ENCODE measurements at regions not wholly inside any gene's neighbourhood (a gene's known extent, or its start where the extent isn't known, plus 50 kb on each side); places are given as distances from the start of the nearest gene placed in this dataset.

DNA sequence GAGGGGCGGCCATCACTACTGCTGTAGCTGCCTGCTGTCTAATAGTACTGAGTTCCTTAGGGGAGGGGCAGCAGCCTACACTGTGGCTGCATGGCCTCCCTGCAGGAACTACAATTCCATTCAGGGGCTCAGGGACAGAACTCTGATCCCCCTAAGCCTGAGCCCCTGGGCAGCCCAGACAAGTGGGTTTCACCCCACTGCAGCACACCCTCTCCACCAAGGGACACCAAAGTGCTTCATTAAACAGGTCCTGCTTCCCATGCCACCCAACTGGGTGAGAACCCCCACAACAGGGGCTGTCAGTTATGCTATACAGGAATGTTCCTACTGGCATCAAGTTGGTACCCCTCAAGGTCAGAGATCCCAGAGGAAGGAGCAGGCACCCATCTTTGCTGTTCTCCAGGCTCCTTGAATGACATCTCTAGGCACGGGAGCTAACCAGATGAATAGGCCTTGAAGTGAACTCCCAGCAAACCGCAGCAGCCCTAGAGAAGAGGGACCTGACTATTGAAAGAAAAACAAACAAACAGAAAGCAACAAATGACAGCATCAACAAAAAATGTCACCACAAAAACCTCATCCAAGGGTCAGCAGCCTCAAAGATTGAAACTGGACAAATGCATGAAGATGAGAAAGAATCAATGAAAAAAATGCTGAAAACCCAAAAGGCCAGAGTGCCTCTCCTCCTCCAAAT is 437.4 kb downstream of the NUF2 start:
- no peak for DNase-seq

DNA sequence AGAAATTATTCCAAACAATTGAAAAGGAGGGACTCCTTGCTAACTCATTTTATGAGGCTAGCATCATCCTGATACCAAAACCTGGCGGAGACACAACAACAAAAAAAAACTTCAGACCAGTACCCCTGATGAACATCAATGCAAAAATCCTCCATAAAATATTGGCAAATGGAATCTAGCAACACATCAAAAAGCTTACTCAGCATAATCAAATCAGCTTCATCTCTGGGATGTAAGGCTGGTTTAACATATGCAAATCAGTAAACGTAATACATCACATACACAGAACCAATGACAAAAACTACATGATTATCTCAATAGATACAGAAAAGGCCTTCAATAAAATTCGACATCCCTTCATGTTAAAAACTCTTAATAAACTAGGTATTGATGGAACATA is 440.1 kb downstream of the NUF2 start:
- DNase-seq = no peak

GRCh38 chr1:163766257-163766918 is 444.6 kb downstream of the NUF2 start:
- DNase-seq = no peak

- no peak for DNase-seq
These were observed 446.8 kb downstream of the NUF2 start for GRCh38 chr1:163768576-163768975.

DNA sequence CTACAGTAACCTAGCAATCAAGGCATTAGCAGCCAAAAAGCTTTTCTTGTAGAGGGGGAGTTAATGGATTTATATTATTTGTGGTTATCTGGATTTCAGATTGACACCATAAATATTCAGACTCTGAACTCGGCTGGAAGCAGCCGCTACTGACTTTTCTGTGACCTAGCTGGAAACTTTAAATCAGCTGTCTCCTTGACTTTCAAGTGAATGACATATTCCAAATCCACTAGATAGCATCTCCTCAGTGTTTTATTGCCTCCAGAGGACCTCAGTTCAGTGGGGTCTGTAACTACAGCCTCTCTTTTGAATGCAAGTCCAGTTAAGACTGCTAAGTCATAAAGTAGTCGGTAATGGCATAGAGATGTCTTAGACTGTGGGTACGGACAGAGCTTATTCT is 448.5 kb downstream of the NUF2 start:
- no peak for DNase-seq

DNA sequence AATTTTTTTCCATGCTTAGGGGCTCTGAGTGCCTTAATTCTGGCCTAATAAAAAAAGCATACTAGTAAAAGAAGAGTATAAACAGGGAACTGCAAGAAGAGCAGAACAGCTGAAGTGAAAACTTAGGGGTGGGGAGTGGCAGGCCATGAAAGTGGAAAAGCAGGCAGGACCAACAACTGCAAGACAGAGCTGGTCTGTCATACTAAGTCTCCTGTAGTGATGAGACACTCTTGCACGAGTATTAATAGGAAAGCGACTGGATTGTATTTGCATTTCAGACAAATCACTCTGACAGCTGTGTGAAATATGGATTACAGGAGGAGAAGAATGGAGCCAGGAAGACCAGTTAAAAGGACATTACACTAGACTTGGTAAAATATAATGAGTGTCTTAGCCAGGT is 449.9 kb downstream of the NUF2 start:
- no peak for DNase-seq

- DNase-seq = no peak
These were observed 450.5 kb downstream of the NUF2 start for GRCh38 chr1:163772246-163772645.

- DNase-seq = no peak
These were observed 451.6 kb downstream of the NUF2 start for GRCh38 chr1:163773396-163773795.

GRCh38 chr1:163774401-163774945 is 452.7 kb downstream of the NUF2 start:
- DNase-seq = no peak

DNA sequence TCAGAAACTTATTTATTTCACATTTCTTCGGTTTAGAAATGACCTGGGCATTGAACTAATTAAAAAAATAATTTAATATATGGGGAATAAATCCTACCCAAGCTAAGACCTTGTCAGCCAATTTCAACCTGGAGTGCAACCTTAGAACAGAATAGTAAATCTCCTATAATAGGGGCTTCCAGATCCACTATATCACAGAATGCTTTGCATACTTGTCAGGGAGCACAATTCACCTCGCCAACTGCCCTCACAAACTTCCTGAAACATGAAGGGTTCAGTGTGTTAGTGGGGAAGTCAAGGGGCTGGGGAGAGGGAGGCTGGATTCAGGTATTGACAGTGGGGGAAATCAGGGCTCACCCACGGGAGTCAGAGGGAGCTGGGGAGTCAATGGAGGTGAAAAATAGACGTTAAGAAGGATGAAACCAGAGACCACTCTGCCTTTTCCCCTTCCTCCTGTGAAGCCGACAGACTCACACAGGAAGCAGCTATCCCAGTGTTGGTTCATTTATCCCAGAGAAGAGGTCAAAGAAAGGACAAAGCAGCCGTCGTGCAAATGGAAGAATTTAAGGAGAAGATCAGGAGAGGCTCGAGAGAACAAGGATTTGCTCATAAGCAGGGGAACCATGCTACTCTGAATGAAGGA is 453.3 kb downstream of the NUF2 start:
- DNase-seq = no peak

GRCh38 chr1:163777205-163777604 is 455.5 kb downstream of the NUF2 start:
- DNase-seq = no peak

- DNase-seq = no peak
These were observed 459.4 kb downstream of the NUF2 start for GRCh38 chr1:163781146-163781545.

DNA sequence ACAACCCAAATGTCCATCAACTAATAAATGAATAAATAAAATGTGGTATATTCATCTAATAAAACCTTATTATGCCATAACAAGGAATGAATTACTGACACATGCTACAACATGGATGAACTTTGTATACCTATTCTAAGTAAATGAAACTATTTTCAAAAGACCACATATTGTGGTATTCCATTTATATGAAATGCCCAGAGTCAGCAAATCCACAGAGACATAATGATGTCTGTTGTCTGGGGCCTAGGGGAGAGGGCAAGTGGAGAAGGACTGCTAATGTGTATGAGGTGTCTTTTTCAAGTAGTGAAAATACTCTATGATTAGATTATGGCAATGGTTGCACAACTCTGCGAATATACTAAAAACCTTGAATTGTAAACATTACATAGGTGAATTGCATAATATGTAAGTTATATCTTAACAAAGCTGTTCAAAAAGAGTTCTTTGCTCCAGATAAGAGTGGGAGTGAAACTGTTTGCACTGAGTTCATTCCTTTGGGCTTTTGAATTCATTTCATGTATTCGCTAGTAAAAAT is 464.2 kb downstream of the NUF2 start:
- DNase-seq = no peak

DNA sequence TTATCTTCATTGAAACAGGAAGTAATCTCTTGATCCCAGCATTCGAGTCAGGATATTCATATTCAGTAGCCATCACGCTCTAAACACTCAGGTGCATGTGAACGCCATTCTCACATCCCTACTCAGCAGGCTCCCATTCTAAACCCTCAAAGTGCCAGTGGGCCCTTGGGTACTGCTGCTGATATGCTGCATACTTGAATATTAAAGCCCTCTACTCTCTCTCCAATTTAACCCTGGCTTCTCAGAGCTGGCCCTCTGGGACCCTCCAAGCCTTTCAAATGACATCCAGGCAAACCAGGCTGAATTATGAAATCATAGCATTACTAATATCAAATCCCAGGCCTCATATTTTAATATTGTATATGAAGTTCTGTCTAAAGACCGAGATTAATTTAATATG is 468.2 kb downstream of the NUF2 start:
- no peak for DNase-seq

- no peak for DNase-seq
These were observed 472.8 kb downstream of the NUF2 start for GRCh38 chr1:163794551-163794950.

DNA sequence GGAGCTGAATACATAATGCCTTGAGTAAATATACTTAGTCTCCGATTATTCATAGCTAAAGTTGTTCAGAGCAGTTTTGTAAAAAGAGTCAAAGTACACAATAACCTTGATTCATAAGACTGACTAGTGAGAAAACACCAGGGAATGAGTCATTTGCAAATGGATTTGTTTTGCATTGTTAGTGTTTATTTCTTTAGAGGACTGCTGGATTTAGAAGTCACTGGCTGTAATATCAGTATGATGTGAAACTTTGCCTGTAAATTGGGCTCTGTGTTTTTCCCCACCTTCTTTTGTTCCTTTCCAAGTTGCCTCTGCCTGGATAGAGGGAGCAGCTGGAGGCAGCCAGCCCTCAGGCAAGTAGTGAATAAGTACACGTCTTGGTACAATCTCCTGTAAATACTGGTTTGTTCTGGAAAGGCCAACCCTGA is 474.7 kb downstream of the NUF2 start:
- no peak for DNase-seq

- no peak for DNase-seq
These were observed 476.1 kb downstream of the NUF2 start for GRCh38 chr1:163797816-163798215.

GRCh38 chr1:163799190-163799805 is 477.5 kb downstream of the NUF2 start:
- no peak for DNase-seq

GRCh38 chr1:163807331-163808049 is 485.7 kb downstream of the NUF2 start:
- DNase-seq = no peak

GRCh38 chr1:163813251-163813650 is 491.5 kb downstream of the NUF2 start:
- DNase-seq = no peak

DNA sequence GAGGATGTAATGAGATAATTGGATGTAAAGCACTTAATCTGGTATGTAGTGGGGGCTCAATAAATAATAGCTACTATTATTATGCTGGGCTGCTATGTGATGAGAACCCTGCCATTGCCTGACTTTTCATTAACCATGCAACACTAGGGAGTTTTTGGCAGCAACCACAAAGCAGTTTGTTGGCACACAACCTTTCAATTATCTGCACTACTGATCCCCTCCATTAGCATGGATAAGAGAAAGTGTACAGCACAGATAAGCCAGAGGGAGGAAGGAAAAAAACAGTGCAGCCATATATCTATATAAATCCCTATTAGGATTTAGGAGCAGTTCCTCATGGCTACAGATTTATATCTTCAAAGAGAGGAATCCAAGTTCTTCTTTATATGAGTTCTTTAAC is 498.5 kb downstream of the NUF2 start:
- DNase-seq = no peak

- DNase-seq = no peak
These were observed 499.0 kb downstream of the NUF2 start for GRCh38 chr1:163820766-163821165.

GRCh38 chr1:163821679-163822078 is 499.9 kb downstream of the NUF2 start:
- DNase-seq = no peak
